ENCODE measurements at regions not wholly inside any gene's neighbourhood (a gene's known extent, or its start where the extent isn't known, plus 50 kb on each side); places are given as distances from the start of the nearest gene placed in this dataset.
"Not testable (repeated sequence)": the region's sequence is repeated elsewhere in the genome, so short reads cannot be mapped to it uniquely, and the experiment has no call there.

DNA sequence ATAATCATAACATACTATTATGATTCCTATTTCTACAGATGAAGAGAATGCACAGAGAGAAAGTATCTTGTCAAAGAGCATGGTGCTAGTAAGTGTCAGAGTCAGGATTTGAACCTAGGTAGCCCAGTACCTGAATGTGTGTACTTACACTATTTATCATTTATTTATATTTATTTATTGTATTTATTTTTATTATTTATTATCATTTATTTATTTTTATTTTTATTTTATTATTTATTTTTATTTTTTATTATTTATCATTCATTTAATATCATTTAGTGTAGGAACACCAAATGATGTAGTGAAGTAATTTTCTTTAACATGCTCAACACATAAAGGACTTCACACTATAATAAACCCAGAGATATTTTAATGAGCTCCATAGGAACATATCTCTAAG is 209.4 kb upstream of the ZFP42 start:
- no peak for DNase-seq (ENCODE audit: low spot score)

DNA sequence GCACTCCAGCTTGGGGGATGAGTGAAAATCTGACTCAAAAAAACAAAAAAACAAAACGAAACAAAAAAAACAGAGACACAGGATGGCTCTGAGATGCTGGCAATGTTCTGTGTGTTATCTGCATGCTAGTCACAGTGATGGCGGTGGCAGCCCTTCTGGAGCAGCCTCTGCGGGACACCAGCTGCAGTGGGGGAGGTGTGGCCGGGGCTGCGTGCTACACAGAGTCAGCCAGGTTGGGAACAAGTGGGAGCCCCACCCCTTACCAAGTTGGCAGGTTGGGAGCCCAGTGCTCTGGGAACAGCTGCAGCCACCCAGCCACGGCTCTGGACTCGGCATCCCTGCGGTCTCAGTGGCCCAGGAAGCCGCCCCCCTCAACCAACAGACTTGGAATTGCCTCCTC is 206.5 kb upstream of the ZFP42 start:
- no peak for DNase-seq (ENCODE audit: low spot score)

DNA sequence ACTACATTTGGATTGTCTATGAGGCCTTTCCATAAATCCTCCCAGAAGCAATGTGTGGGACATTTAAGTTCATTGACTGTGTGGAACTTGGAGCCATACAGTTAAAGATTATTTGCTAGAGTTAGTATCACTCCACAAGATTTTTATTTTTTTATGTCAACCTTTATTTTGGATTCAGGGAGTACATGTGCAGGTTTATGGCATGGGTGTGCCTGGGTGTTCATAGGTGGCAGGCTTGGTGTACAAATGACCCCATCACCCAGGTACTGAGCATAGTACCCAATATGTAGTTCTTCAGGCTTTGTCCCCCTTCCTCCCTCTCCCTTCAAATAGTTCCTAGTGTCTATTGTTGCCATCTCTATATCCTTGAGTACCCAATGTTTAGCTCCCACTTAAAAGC is 199.8 kb upstream of the ZFP42 start:
- DNase-seq (ENCODE audit: low spot score) = no peak

DNA sequence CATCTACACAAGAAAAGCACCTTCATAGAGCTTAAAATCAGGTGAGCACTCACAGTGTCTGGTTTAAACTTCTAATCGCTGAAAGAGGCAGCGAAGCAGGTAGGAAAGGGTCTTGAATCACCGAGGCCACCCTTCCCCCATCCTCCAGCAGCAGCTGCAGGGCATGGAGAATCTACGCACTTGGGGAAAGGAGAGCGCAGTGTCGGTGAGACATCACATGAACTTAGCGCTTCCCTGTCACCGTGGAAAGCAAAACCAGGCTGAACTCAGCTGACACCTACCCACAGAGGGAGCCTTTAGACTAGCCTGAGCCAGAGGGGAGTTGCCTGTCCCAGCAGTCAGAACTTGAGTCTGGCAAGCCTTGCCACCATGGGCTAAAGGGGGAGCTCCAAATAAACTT is 197.2 kb upstream of the ZFP42 start:
- DNase-seq (ENCODE audit: low spot score) = no peak

DNA sequence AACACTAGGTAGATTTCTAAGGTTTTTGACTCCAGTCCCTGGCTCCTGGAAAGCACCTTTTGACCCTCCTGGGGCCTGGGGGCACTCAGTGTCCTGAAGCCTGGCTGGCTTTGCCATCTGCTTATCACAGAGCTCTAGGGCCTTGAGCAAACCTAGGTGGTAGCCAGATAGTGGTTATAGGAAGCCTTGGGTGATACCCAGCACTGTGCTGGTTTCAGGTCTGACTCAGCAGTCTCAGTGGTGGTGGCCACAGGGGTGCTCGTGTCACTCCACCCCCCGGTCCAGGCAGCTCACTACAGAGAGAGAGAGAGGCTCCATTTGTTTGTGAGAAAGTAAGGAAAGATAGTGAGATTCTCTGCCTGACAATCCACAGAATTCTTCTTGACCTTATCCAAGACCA is 195.8 kb upstream of the ZFP42 start:
- no peak for DNase-seq (ENCODE audit: low spot score)

DNA sequence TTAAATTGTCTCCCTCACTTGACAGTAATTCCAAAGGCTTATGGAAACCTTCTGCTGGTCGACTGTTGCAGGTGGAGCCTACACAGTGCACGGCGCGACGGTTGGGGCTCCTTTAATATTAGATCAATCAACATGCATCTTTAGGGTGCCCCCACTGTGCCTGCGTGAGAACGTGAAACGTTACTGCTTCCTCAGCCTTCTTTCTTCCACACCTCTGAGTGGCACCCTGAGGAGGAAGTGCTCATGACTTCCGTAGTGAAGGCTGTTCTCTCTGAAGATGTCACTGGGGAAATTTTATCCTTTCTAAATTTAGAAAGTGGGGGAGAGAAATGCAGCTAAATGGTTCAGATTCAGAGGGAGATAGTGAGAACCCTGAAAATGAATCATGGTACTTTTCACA is 184.0 kb upstream of the ZFP42 start:
- no peak for DNase-seq (ENCODE audit: low spot score)

DNA sequence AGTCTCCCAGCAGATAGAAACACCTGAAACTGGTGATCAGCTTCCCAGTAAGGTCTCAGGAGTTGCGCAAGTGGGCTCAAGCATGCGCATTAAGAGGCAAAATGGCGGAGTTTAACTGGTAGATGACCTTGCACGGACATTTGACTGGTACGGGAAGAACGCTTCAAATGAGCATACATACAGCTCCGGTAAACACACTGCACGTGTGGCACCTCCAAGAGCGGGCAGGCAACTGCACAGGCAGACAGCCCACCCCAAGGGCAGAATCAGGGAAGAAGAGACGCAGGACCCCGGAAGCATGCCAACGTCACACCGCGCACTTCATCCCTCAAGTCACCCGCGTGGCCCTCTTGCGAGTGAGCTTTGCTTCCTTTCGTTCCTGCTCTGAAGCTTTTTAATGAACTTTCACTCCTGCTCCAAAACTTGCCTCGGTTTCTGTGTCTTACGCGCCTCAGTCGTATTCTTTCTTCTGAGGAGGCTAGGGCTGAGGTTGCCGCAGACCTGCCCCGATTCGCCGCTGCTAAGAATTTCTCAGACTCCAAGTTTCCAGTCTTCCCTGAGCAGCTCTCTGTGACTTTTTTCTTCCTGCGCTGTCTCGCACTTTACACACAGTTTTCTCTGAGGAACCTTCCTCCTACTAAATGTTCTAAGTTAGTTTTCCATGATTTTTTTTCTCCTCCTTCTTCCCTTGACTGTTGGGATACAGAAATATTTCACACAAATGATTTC is 180.7 kb upstream of the ZFP42 start:
- no peak for DNase-seq (ENCODE audit: low spot score)

DNA sequence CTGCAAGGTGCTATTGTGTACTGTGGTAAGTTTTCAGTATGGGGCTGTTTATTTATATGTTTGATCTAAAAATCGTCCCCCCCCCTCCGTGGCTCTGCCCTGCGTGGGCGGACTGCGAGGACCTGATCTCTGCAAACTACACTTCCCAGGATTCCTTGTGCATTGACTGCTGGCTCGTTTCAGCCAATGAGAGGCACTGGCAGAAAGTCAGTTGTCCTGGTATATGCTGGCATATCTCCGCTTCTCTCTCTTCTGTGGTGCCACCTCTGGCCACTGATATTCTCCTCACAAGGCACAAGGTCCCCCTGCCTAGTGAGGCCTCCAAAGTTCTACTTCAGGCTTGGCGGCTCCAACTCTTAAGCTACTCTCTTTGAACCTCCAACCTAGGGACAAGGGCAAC is 168.8 kb upstream of the ZFP42 start:
- no peak for DNase-seq (ENCODE audit: low spot score)

DNA sequence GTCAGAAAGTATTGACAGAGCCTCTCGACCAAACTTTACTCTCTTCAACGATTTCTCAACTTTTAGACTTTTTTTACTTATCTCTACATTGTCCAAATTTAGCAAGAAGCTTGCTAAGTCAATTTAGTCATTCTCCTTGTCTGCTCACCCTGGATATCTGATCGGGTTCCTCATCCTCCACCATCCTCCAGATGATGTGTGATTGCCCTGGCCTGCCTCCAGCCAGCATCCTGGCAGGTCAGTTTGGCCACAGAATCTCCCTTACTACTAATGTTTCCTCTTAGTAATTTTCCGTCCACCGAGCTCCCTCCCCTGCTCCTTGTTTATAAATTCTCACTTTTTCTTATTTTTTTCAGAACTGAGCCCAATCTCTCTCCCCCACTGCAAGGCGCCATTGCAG is 167.9 kb upstream of the ZFP42 start:
- DNase-seq (ENCODE audit: low spot score) = no peak

DNA sequence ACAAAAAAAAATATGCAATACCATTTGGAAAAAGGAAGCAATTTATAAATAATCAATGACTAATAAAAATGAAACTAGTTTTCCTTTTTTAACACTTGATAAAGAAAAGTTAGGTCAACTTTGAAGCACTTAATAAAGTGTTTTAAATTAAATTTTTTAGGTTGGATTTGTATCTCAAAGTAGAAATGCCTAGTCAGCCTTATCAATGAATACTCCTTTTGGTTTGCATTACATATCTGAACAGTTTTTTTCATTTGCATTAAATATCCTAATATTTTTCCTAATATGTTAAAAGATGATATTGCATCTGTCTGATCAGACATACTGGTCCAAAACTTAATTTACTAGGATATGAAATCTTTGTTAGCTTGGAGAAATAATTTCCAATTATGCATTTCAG is 155.8 kb upstream of the ZFP42 start:
- DNase-seq (ENCODE audit: low spot score) = no peak

DNA sequence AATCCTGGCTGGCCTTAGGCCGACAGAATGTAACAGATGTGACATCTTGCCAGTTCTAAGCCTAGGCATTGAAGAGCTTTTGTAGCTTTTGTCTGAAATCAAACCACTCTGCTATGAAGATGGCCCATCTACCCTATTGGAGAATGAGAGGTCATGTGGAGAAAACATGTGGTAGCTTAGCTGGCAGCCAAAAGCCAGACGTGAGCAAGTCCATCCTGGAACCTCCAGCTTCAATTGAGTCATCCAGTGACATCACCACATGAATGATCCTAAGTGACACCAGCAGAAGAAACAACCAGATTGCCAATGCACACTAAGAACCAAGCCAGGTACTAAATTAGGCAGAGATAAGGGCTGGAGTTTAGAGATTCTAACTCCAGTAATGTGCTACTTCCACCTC is 154.8 kb upstream of the ZFP42 start:
- no peak for DNase-seq (ENCODE audit: low spot score)

DNA sequence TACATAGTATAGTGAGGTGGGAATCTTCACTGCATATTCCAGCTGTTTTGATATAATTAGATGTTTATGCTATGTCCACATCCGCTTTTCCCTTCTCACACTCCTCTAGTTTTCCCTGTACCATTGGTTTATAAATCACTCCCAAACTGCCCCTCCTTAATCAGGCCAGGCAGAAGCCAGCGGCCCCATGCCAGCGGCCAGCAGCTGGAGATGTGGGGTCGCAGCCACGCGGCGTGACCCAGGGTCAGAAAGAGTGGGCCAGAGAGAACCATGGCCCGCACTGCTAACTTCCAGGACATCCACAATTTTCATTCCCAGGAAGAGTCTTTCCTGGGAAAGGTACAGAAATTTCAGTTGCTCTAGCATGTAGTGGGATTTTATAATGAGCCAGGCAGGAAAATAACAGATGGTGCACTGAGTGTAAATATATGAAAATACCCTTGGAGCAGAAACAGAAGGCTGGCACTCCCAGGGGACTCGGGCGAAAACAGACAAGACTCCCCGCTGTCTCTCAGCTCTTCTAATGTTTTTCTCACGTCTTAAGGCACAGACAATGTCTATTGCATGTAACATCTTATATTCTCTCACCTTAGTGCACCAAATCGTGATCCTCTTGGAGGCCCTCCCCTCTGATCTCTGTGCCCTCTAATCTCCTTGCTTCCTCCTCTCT is 145.9 kb upstream of the ZFP42 start:
- DNase-seq (ENCODE audit: low spot score) = no peak

DNA sequence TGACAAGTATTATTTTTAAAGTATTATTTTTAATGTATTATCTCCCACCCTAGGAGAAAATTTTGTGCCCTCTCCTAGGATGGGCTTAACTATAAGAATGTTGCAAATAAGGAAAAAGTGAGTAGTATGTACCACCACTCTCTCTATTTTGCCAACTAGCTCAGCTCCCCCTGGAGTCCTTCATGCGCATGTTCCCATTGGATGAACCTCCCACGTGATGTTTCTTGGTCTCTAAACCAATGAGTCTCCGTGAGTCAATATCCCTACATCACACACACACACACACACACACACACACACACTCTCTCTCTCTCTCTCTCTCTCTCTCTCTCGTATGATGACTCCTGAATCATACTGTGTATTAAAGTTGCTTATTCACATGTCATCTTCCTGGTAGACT is 129.7 kb upstream of the ZFP42 start:
- DNase-seq (ENCODE audit: low spot score) = no peak

DNA sequence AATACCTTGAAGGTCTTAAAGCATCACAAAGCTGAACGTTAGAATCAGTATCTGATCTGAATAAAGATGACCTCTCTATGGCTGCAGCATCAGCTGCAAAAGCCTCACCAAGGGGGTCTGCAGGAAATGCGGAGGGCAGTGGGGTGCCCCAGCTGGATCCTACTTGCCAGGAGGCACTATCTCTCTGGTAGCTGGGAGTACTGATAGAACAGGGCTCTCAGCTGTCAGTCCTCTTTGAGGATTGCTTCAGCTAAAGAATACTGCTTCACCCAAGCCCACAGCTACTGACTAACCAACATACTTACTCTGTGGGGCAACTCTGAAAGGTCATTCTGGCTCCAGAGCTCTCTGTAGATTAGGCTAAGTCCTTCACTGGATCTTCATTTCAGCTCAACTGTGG is 112.5 kb upstream of the ZFP42 start:
- DNase-seq (ENCODE audit: low spot score) = no peak

DNA sequence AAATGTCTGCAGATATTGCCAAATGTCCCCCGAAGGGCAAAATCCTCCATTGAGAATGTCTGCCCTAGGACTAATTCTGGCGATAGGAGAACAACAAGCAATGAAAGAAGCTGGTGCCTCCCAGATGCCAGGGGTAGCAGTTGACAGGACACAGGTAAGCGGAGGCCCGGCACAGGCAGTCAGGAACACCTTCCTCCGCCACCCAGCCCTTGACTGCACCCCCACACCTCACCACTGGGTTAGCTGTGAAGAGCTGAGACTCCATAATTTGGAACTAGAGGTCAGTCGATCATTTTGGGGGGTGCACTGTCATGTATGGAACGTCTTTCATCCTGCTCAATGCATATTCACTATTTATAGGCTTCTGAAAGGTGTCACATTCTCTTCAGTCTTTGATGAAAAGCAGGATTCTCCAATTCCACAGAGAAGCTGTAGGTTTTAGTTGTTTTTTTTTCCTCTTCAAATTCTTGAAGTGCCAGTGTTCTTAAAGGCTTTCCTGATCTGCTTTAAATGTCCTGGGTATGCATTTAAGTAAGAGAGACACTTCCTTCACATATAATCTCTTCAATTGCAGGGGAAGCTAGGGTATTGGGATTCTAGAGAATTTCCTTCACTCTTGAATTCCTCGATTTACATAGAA is 111.6 kb upstream of the ZFP42 start:
- no peak for DNase-seq (ENCODE audit: low spot score)

DNA sequence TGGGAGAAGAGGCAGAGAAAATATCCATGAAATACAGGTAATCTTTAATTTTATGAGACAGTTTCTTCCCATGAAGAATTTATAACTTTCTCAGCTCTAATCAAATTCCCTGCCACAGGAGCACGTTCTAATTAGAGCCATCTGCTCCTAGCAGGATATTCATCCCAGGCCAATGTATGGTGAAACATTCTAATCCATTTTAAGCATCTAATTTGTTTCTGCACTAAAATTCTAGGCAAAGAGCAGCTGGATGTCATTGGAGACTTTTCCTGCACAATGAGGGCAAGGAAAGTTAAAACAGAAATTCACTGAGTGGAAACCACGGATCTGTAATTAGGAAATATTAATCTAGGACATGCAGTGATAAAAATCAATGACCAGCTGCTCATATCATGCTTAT is 107.7 kb upstream of the ZFP42 start:
- DNase-seq (ENCODE audit: low spot score) = no peak

DNA sequence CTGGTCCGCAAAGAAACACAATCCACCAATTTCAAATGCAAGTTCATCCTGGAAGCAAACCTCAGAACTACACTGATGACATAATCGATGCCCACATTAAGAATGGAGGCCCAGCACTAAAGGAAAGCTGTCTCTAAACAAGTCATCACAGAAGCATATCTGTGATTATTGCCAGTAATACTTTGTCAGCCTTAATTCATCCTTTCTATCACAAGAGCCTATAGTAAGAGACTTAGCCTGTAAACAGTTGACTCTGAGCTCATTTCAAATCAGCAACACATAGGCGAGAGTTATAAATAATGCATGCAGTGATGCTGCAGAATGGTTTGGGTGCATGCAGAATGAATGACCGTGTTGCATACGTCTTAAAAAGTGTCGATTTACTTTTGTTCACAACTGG is 105.9 kb upstream of the ZFP42 start:
- no peak for DNase-seq (ENCODE audit: low spot score)

DNA sequence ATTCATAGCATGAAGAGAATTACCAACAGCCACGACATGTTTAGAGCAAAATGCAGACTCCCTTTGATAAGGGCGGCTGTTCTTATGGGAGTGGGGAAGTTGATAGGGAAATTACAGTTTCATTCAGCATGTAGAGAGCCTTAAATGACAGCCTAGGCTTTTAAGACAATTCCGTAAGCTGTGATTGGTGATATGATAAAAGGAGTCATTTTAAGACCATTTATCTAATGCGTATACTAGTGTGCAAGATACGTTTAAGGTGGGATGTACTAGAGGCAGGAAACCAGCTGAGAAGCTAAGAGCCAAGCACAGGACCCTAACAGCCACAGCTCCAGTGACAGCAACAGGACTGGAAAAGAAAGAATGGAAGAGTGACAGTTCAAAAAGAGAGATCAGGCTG is 102.2 kb upstream of the ZFP42 start:
- DNase-seq (ENCODE audit: low spot score) = no peak

DNA sequence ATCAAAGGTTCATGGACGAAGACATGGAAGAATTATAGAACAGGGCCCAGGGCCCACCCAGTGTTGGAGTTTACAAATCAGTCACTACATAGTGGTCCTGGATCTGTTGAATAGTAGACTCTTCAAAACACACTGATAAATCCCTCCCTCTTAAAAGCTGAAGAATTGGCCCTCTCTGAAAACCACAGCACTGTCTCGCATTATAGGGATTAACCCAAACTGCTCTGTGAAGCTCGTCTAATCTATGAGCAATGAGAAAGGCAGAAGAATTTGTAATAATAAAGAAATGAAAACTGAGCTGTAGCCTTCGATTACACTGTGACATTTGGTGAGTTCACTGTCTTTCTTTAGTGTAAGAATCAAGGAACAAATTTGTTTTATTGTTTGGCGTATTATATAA is 92.5 kb upstream of the ZFP42 start:
- no peak for DNase-seq (ENCODE audit: low spot score)

DNA sequence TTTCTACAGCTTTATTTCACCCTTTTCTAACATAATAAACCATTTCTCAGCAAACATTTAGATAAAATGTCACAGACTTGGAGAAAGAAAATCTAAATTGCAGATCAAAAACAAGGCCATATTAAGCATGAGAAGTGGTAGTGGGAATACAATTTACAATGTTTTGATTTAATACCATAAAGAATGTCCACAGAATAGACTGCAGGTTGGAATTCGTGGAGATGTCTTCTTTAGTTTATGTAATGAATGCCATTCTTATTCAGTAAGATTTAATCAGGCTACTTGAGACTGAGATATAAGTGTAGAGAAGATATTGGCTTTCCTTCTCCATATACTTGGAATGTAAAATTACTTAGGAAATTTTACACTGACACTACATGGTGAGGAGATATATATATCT is 91.9 kb upstream of the ZFP42 start:
- DNase-seq (ENCODE audit: low spot score) = no peak

DNA sequence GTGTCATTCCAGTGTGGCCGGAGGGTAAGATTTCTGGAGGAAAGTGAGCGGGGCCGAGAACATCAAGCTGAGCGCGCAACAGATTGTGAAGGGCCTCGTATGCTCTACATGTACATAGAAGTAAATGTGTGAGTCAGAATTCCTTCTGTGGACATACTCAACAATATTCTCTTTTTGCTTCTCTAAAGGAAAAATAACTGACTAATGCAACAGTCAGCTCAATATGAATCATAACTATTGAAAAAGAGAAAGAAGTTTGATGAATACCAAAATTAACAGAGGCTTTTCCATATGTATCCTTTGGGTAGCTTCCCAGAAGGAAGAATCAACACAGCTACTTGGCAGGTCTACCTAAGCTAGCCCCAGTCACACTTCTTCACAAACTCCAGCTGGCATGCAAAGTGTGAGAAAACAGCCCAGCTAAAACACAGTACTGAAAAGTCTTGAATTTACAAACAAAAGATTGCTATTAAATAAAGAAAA is 87.5 kb upstream of the ZFP42 start:
- DNase-seq (ENCODE audit: low spot score) = no peak

DNA sequence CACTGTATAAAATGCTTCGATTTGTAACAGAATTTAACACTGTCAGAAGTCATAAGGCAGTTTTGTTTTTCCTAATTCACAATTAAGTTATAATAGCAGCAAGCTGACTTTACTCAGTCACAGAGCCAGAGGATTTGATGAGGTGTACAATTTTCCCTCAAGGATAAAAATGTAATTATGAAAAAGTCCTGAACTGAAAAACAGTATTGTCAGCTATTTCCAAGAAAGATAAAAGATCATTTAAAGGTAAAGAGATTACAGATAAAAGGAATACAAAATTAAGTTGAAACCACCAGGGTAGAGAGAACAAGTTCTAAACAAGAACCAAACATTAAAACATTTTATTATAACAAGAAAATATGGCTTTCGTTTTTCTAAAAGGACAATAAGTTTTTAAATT is 86.8 kb upstream of the ZFP42 start:
- DNase-seq (ENCODE audit: low spot score) = no peak

DNA sequence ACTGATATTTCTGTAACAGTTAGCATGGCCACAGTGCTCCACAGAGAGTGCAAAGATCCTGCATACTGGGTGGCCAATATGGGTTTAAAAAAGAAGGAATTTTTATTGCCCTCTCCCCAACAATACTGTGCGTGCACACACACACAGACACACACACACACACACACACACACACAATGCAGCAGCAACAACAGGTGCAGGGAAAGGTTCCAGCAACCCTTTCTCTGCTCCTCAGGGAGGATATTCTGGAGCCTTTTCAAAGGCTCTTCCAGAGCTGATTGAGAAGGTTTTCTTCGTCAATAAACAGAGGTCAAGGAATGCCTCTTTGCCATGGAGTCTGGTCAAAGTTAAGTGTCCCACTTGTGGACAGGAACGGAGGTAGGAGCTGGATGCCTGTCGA is 84.8 kb upstream of the ZFP42 start:
- no peak for DNase-seq (ENCODE audit: low spot score)

DNA sequence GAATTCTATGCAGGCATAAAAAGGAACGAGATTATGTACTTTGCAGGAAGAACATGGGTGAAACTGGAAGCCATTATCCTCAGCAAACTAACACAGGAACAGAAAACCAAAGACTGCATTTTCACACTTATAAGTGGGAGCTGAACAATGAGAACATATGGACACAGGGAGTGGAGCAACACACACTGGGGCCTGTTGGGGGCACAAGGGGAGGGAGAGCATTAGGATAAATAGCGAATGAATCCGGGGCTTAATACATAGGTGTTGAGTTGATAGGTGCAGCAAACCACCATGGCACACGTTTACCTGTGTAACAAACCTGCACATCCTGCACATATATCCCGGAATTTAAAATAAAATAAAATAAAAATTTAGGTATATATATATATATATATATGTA is 80.2 kb upstream of the ZFP42 start:
- DNase-seq (ENCODE audit: low spot score) = not testable (repeated sequence)

Measured in HuH-7.5 (cell line).